Thoracic aorta (tissue), 2 donors: ENCODE measurements at regions not wholly inside any gene's neighbourhood (a gene's known extent, or its start where the extent isn't known, plus 50 kb on each side); places are given as distances from the start of the nearest gene placed in this dataset.

ENCODE experiments used
- ATAC-seq: fragments of 150-250 bp; one replicate; pipeline ENCODE4 v1.8.0; 2017; ENCODE audit warnings: low read depth; ENCODE audit not compliant: insufficient number of reproducible peaks, low FRiP score
- DNase-seq: peaks from one replicate; pipeline ENCODE4 v3.0.0-alpha.2; 2020; ENCODE audit warnings: low spot score
- H3K27ac ChIP-seq, 2 donors: fragments of 200-600 bp; sonication (generic); 1 replicate in 1 of 2; 2 replicates in 1 of 2; pipeline ENCODE4 v1.5.1; 2016; ENCODE audit warnings: mild to moderate bottlenecking in 2 of 2, moderate library complexity in 2 of 2
- H3K27me3 ChIP-seq: fragments of 200-600 bp; sonication (generic); replicated peaks from 2 replicates; pipeline ENCODE4 v1.6.0; 2016; ENCODE audit warnings: mild to moderate bottlenecking; ENCODE audit not compliant: insufficient read depth
- H3K36me3 ChIP-seq: fragments of 200-600 bp; sonication (generic); one replicate; pipeline ENCODE4 v1.5.1; 2016
- H3K4me1 ChIP-seq, 2 donors: fragments of 200-600 bp; sonication (generic); 1 replicate in 1 of 2; 2 replicates in 1 of 2; pipeline versions ENCODE4 v1.5.1 to v1.6.0; 2016; ENCODE audit warnings: low read depth in 2 of 2, mild to moderate bottlenecking in 1 of 2; ENCODE audit not compliant: control insufficient read depth in 1 of 2
- H3K4me3 ChIP-seq: fragments of 200-600 bp; sonication (generic); 2 replicates; pipeline ENCODE4 v1.5.1; 2016; ENCODE audit warnings: mild to moderate bottlenecking
- H3K9me3 ChIP-seq: fragments of 200-600 bp; sonication (generic); 2 replicates; pipeline ENCODE4 v1.5.1; 2016
- TF ChIP-seq, protein P1 (sequence below): fragments of 200-600 bp; sonication (generic); IDR thresholded peaks from one replicate; pipeline ENCODE4 v1.5.1; 2019; ENCODE audit warnings: antibody characterized with exemption

DNA sequence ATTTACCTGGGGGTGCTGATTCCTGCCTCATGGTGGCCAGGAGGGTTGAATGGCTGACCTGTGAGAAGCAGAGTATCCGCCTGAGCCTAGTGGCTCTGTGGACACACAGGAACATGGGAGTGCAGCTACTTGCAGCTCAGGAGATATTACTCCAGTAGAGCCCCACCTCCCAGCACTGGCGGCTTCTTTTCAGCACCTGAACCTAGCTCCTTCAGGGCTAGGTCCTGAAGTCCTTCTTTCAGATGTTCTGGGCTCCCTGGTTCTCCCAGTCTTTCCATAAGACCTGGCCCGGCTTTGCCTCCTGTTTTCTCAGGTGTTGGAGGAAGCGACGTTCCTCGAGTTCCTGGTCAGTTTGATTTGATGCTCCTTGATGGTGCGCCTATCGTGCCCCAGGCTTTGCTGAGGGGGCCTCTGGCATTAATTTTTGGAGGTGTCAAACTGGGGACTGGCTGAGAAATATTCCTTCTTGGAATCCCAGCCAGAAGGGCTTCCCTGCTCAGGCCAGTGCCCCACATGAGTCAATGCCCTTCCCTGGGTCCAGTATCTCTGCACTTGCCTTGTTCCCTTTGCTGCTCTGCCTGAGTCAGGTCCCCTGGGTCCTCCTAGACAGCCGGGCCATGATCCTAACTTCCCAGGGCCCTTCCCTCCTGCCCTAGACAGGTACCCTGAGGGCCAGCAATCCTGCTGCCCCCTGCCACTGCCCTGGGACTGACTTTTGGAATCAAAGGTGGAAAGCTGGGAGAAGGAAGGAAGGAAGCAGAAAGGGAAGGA, 110.7 kb upstream of the HAAO start:
- ATAC-seq, result no peak
- peak overlapping the region; percentile 35 to 93 for H3K27ac ChIP-seq
- no peaks in the 10 kb centered on the region for H3K36me3 ChIP-seq
- peaks cover 28 to 72% of the 10 kb centered on the region in 2 donors for H3K4me1 ChIP-seq
- no peaks in the 10 kb centered on the region for H3K27me3 ChIP-seq
- no peak for DNase-seq
- H3K9me3 ChIP-seq, result no peaks in the 10 kb centered on the region
- TF ChIP-seq, protein P1, sequence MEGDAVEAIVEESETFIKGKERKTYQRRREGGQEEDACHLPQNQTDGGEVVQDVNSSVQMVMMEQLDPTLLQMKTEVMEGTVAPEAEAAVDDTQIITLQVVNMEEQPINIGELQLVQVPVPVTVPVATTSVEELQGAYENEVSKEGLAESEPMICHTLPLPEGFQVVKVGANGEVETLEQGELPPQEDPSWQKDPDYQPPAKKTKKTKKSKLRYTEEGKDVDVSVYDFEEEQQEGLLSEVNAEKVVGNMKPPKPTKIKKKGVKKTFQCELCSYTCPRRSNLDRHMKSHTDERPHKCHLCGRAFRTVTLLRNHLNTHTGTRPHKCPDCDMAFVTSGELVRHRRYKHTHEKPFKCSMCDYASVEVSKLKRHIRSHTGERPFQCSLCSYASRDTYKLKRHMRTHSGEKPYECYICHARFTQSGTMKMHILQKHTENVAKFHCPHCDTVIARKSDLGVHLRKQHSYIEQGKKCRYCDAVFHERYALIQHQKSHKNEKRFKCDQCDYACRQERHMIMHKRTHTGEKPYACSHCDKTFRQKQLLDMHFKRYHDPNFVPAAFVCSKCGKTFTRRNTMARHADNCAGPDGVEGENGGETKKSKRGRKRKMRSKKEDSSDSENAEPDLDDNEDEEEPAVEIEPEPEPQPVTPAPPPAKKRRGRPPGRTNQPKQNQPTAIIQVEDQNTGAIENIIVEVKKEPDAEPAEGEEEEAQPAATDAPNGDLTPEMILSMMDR, result no peak
- no peak overlapping the region for H3K4me3 ChIP-seq

DNA sequence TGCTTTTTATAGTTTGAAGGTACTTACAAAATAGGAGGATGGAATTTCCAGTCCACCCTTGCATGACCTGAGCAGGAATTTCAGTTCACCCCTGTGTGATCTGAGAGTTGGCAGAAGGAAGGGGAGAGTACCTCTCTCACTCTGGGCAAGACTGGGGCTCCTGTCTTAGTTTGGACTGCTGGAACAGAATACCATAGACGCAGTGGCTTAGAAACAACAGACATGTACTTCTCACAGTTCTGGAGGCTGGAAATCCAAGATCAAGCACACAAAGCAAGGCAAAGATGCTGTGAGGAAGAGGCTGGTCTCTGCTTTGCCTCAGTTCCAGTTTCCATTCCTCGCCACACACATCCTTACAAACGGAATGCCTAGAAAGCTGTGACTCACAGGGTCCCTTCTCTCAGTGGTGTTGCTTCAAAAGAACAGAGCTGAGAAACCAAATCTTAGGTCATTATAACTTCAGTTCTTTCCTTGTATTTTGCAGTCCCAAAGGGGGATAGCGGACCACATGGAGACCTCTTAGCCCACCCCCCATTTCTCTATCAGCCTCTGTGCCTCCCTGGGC, 108.8 kb upstream of the HAAO start:
- Histone ChIP-seq H3K27me3 (no peaks in the 10 kb centered on the region), H3K9me3 (no peaks in the 10 kb centered on the region), H3K36me3 (no peaks in the 10 kb centered on the region), H3K4me3 (no peak overlapping the region), H3K4me1 (peaks cover 11 to 68% of the 10 kb centered on the region in 2 donors), H3K27ac (peak overlapping the region; percentile 59 to 63)
- DNase-seq (no peak), ATAC-seq (no peak)
- TF ChIP-seq, protein P1, result no peak

DNA sequence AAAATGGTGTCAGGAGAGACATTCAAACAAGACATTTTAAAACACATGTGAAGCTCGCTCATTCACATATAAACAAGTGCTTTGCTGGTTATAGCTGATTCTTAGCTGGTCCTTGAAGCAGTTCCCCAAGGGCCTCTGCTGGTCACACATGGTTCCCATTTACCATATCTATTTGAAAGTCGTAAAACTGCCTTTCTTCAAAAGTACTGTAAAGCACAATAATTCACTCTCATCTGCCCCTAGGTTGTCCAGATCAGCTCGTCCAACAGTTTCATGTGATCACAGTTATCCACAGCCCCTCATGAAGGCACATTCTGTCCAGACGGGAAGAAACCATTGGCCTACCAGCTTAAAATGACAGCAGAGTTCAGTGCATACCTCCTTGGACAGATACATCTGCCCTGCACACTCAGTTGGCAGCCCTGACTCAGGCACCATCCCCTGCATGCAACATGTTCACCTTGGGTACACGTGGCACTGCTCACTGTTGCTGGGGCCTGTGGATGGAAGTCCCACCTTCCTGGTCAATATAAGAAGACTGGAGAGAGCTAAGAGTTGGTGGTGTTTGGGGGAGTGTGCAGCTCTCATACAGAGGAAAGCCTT, 108.0 kb upstream of the HAAO start:
- TF ChIP-seq, protein P1, result no peak
- H3K4me1 ChIP-seq, result peaks cover 3 to 63% of the 10 kb centered on the region in 2 donors
- H3K36me3 ChIP-seq, result no peaks in the 10 kb centered on the region
- DNase-seq, result no peak
- H3K27me3 ChIP-seq, result no peaks in the 10 kb centered on the region
- ATAC-seq, result no peak
- H3K9me3 ChIP-seq, result no peaks in the 10 kb centered on the region
- no peak overlapping the region for H3K4me3 ChIP-seq
- H3K27ac ChIP-seq, result peak overlapping the region in 1 of 2 donors; percentile 59

DNA sequence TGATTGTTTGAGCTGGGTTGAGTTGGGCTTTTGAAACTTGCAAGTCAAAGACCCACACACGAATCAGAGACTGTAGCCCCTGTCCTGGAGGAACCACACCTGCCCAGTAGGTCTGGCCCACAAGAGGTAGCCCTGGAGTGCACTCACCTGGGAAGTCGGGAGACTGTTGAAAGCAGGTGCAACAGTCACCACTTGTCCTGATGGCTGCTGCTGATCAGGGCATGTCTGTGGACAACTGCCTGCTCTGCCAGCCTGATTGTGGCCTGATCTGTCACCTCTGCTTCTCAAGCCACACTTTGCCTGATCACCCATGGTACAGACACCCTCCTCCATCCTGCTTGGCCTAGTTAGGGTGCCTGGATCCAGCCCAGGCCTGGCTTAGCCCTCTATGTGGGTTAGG, 105.0 kb upstream of the HAAO start:
- DNase-seq, result no peak
- peak overlapping the region; percentile 64 to 80 for H3K27ac ChIP-seq
- no peak for ATAC-seq

DNA sequence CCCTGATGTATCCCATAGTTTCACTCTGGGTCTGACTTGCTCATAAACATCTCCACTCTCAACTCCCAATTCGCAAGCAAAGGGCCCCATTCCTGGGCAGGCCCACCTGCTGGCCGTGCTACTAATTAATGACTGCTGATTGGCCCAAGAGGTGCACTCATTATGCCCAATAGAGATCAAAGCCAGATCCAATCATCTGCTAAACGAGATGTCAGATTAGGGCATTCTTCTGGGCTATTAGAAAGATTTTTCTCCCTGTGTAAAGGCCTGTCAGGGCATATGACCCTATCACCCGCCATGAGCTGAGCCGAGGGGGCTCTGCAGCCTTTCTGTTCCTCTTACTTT, 103.4 kb upstream of the HAAO start:
- no peak for ATAC-seq
- no peaks in the 10 kb centered on the region for H3K9me3 ChIP-seq
- H3K27me3 ChIP-seq, result no peaks in the 10 kb centered on the region
- H3K4me1 ChIP-seq, result peaks cover 0 to 20% of the 10 kb centered on the region in 2 donors
- no peaks in the 10 kb centered on the region for H3K36me3 ChIP-seq
- no peak for DNase-seq
- TF ChIP-seq, protein P1, result no peak
- H3K27ac ChIP-seq, result peak overlapping the region; percentile 70 to 80
- no peak overlapping the region for H3K4me3 ChIP-seq

More for the DNA sequence above, 105.0 kb upstream of the HAAO start:
- H3K4me1 ChIP-seq, result peaks cover 0 to 33% of the 10 kb centered on the region in 2 donors
- H3K4me3 ChIP-seq, result no peak overlapping the region
- H3K27me3 ChIP-seq, result no peaks in the 10 kb centered on the region
- H3K36me3 ChIP-seq, result no peaks in the 10 kb centered on the region
- TF ChIP-seq, protein P1, result no peak
- H3K9me3 ChIP-seq, result no peaks in the 10 kb centered on the region
